Brain microvascular endothelial cell (primary cell): ENCODE measurements at regions not wholly inside any gene's neighbourhood (a gene's known extent, or its start where the extent isn't known, plus 50 kb on each side); places are given as distances from the start of the nearest gene placed in this dataset.
"Not testable (repeated sequence)": the region's sequence is repeated elsewhere in the genome, so short reads cannot be mapped to it uniquely, and the experiment has no call there.

Source experiments
- DNase-seq: peaks from one replicate; pipeline ENCODE4 v3.0.0-alpha.2; 2020
- H3K27ac ChIP-seq: fragments of 250-450 bp; sonication (Bioruptor Pico); 2 replicates; pipeline ENCODE4 v1.5.1; 2020; ENCODE audit warnings: mild to moderate bottlenecking, moderate library complexity
- H3K27me3 ChIP-seq: fragments of 250-450 bp; sonication (Bioruptor Pico); replicated peaks from 2 replicates; pipeline ENCODE4 v1.5.1; 2020; ENCODE audit warnings: mild to moderate bottlenecking
- H3K36me3 ChIP-seq: fragments of 250-450 bp; sonication (Bioruptor Pico); replicated peaks from 2 replicates; pipeline ENCODE4 v1.5.1; 2020; ENCODE audit warnings: mild to moderate bottlenecking
- H3K4me3 ChIP-seq: 2 replicates; pipeline ENCODE4 v1.5.1; 2011; ENCODE audit warnings: low read depth, mild to moderate bottlenecking, control low read depth, low read length, moderate library complexity
- CTCF ChIP-seq: IDR thresholded peaks from 2 replicates; pipeline ENCODE4 v1.5.1; 2011; ENCODE audit warnings: low read depth, mild to moderate bottlenecking, moderate library complexity, low read length, control low read depth, inconsistent platforms; ENCODE audit errors: missing control alignments
- in situ Hi-C: cut with HindIII; loops from 2 replicates; pipeline ENCODE4 v1.10.0; 2017; ENCODE audit warnings: low sequenced_read_pairs, low pct_ligation_motif_present

- no peak for DNase-seq
- in situ Hi-C loops, result no loop called here
Observed at GRCh38 chr2:8246137-8246536, 435.7 kb upstream of the ID2 start.

GRCh38 chr2:8247905-8248622 lies 433.8 kb upstream of the ID2 start:
- Histone ChIP-seq H3K36me3 (no peaks in the 10 kb centered on the region), H3K4me3 (no peak overlapping the region), H3K27ac (no peak overlapping the region), H3K27me3 (no peaks in the 10 kb centered on the region)
- in situ Hi-C loops, result no loop called here
- TF ChIP-seq CTCF, result no peak
- peak; percentile 1 for DNase-seq

More at GRCh38 chr2:8246137-8246536, 435.7 kb upstream of the ID2 start:
- no peaks in the 10 kb centered on the region for H3K27me3 ChIP-seq
- H3K36me3 ChIP-seq, result no peaks in the 10 kb centered on the region
- no peak for TF ChIP-seq CTCF
- no peak overlapping the region for H3K27ac ChIP-seq
- H3K4me3 ChIP-seq, result no peak overlapping the region

- Histone ChIP-seq H3K27me3 (no peaks in the 10 kb centered on the region), H3K36me3 (no peaks in the 10 kb centered on the region), H3K4me3 (no peak overlapping the region), H3K27ac (no peak overlapping the region)
- in situ Hi-C loops, result no loop called here
- no peak for DNase-seq
- no peak for TF ChIP-seq CTCF
Observed at GRCh38 chr2:8248623-8248957, 433.3 kb upstream of the ID2 start.

- TF ChIP-seq CTCF, result no peak
- no peak overlapping the region for H3K4me3 ChIP-seq
- in situ Hi-C loops, result no loop called here
- no peak for DNase-seq
- H3K27me3 ChIP-seq, result no peaks in the 10 kb centered on the region
- H3K36me3 ChIP-seq, result no peaks in the 10 kb centered on the region
- H3K27ac ChIP-seq, result no peak overlapping the region
Observed at GRCh38 chr2:8249141-8249540, 432.7 kb upstream of the ID2 start.

GRCh38 chr2:8249769-8250168 lies 432.1 kb upstream of the ID2 start:
- Histone ChIP-seq H3K27me3 (no peaks in the 10 kb centered on the region), H3K4me3 (no peak overlapping the region), H3K27ac (no peak overlapping the region), H3K36me3 (no peaks in the 10 kb centered on the region)
- in situ Hi-C loops, result no loop called here
- DNase-seq, result no peak
- no peak for TF ChIP-seq CTCF

- in situ Hi-C loops, H3K4me3 ChIP-seq, H3K27me3 ChIP-seq, DNase-seq, H3K27ac ChIP-seq, H3K36me3 ChIP-seq: not testable (repeated sequence)
Observed at GRCh38 chr2:8250290-8250689, 431.6 kb upstream of the ID2 start.
